DND-41 (cell line): ENCODE measurements at regions not wholly inside any gene's neighbourhood (a gene's known extent, or its start where the extent isn't known, plus 50 kb on each side); places are given as distances from the start of the nearest gene placed in this dataset.

ENCODE experiments used
- ATAC-seq: fragments of 200-7000 bp; cut with Tn5 transposase; 3 replicates; pipeline ENCODE4 v1.9.1; 2021; ENCODE audit warnings: low read depth; ENCODE audit not compliant: insufficient read depth
- DNase-seq: peaks from one replicate; pipeline ENCODE4 v3.0.0-alpha.2; 2020
- H2AFZ ChIP-seq: 2 replicates; pipeline ENCODE4 v1.6.0; 2012; ENCODE audit warnings: low read depth, low read length
- H3K27ac ChIP-seq: 2 replicates; pipeline ENCODE4 v1.5.1; 2012; ENCODE audit warnings: low read length, inconsistent platforms
- H3K27me3 ChIP-seq: fragments of 200-600 bp; sonication (generic); 2 replicates; pipeline ENCODE4 v1.6.0; 2012; ENCODE audit warnings: low read length, mild to moderate bottlenecking, inconsistent platforms; ENCODE audit not compliant: insufficient read depth, poor library complexity
- H3K36me3 ChIP-seq: 2 replicates; pipeline ENCODE4 v1.5.1; 2012; ENCODE audit warnings: low read length, inconsistent platforms; ENCODE audit not compliant: insufficient read depth
- H3K4me1 ChIP-seq: 2 replicates; pipeline ENCODE4 v1.5.1; 2012; ENCODE audit warnings: mild to moderate bottlenecking, low read length; ENCODE audit not compliant: insufficient read depth
- H3K4me2 ChIP-seq: 2 replicates; pipeline ENCODE4 v1.6.0; 2012; ENCODE audit warnings: mild to moderate bottlenecking, moderate library complexity, low read length, inconsistent platforms; ENCODE audit not compliant: insufficient read depth
- H3K4me3 ChIP-seq, 2 experiments: fragments of 200-600 bp in 1 of 2; shearing (Covaris generic) in 1 of 2; 2 replicates each; pipeline ENCODE4 v1.5.1; 2012 to 2016; ENCODE audit warnings: inconsistent platforms in 2 of 2, low read length in 2 of 2, mild to moderate bottlenecking in 2 of 2, low read depth in 1 of 2, moderate library complexity in 1 of 2
- H3K79me2 ChIP-seq: 2 replicates; pipeline ENCODE4 v1.6.0; 2012; ENCODE audit warnings: low read length, inconsistent platforms; ENCODE audit not compliant: insufficient read depth
- H3K9ac ChIP-seq: 2 replicates; pipeline ENCODE4 v1.6.0; 2012; ENCODE audit warnings: low read depth, mild to moderate bottlenecking, inconsistent platforms, low read length, moderate library complexity
- H3K9me3 ChIP-seq: 2 replicates; pipeline ENCODE4 v1.5.1; 2012; ENCODE audit warnings: low read length, moderate library complexity, mild to moderate bottlenecking, inconsistent platforms; ENCODE audit not compliant: insufficient read depth, severe bottlenecking
- H4K20me1 ChIP-seq: 2 replicates; pipeline ENCODE4 v1.6.0; 2012; ENCODE audit warnings: low read length; ENCODE audit not compliant: insufficient read depth
- EZH2 ChIP-seq: IDR thresholded peaks from 3 replicates; pipeline ENCODE4 v1.6.1; 2012; ENCODE audit warnings: borderline replicate concordance, low read depth, mild to moderate bottlenecking, moderate library complexity, low read length, inconsistent platforms; ENCODE audit not compliant: severe bottlenecking
- TF ChIP-seq, protein P1 (sequence below): IDR thresholded peaks from 2 replicates; pipeline ENCODE4 v1.5.1; 2012; ENCODE audit warnings: borderline replicate concordance, low read length, moderate library complexity, mild to moderate bottlenecking; ENCODE audit not compliant: poor library complexity, severe bottlenecking; ENCODE audit errors: extremely low read depth

DNA sequence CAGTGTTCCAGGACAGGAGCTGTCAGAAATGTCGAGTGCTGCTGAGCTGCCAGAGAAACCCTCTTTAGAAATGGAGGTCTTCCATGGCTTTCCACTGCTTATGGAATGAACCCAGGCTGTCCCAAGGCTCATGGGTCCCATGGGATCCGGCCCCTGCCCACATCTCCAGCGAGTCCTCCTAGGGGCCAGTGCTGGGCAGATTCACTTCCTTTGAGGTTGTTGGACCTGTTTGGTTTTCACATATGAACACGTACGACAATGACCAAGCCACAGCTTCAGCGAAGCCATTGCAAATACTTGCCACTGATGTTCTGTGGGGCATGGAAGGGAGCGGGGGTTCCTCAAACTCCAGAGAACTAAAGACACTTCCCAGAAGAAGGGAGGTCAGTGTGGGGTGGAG is 483.3 kb downstream of the TBC1D22A start:
- no peak for ATAC-seq
- no peak overlapping the region for H3K4me3 ChIP-seq
- no peak for TF ChIP-seq EZH2
- TF ChIP-seq, protein P1, sequence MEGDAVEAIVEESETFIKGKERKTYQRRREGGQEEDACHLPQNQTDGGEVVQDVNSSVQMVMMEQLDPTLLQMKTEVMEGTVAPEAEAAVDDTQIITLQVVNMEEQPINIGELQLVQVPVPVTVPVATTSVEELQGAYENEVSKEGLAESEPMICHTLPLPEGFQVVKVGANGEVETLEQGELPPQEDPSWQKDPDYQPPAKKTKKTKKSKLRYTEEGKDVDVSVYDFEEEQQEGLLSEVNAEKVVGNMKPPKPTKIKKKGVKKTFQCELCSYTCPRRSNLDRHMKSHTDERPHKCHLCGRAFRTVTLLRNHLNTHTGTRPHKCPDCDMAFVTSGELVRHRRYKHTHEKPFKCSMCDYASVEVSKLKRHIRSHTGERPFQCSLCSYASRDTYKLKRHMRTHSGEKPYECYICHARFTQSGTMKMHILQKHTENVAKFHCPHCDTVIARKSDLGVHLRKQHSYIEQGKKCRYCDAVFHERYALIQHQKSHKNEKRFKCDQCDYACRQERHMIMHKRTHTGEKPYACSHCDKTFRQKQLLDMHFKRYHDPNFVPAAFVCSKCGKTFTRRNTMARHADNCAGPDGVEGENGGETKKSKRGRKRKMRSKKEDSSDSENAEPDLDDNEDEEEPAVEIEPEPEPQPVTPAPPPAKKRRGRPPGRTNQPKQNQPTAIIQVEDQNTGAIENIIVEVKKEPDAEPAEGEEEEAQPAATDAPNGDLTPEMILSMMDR: no peak

DNA sequence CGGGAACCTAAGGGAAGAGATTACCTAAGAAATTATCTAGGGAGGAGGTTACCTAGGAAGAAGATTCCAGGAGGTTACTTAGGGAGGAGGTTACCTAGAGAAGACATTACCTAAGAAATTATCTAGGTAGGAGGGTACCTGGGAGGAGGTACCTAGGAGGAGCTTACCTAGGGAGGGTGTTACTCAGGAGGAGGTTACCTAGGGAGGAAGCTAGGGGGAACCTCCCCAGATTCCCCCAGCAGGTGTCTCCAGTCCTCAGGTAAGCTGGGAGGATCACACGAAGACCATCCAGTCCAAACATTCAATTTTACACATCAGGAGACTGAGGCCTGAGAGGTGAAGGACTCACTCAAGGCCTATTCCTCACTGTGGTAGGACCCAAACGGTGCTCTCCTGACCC is 482.8 kb downstream of the TBC1D22A start:
- Histone ChIP-seq H3K27me3 (peaks cover 7% of the 10 kb centered on the region), H3K4me3 (no peak overlapping the region), H3K9ac (no peak overlapping the region), H3K36me3 (no peaks in the 10 kb centered on the region), H3K27ac (no peak overlapping the region), H2AFZ (no peak overlapping the region), H4K20me1 (no peaks in the 10 kb centered on the region), H3K4me1 (no peaks in the 10 kb centered on the region), H3K4me2 (no peak overlapping the region), H3K79me2 (no peaks in the 10 kb centered on the region), H3K9me3 (no peaks in the 10 kb centered on the region)
- TF ChIP-seq EZH2: no peak
- TF ChIP-seq, protein P1: no peak
- ATAC-seq: no peak
- DNase-seq: no peak

More for the DNA sequence above, 483.3 kb downstream of the TBC1D22A start:
- no peak for DNase-seq
- no peaks in the 10 kb centered on the region for H4K20me1 ChIP-seq
- no peaks in the 10 kb centered on the region for H3K36me3 ChIP-seq
- no peak overlapping the region for H3K9ac ChIP-seq
- H3K27ac ChIP-seq: no peak overlapping the region
- no peak overlapping the region for H2AFZ ChIP-seq
- H3K9me3 ChIP-seq: no peaks in the 10 kb centered on the region
- H3K4me1 ChIP-seq: no peaks in the 10 kb centered on the region
- H3K4me2 ChIP-seq: no peak overlapping the region
- no peaks in the 10 kb centered on the region for H3K79me2 ChIP-seq
- H3K27me3 ChIP-seq: peaks cover 7% of the 10 kb centered on the region

DNA sequence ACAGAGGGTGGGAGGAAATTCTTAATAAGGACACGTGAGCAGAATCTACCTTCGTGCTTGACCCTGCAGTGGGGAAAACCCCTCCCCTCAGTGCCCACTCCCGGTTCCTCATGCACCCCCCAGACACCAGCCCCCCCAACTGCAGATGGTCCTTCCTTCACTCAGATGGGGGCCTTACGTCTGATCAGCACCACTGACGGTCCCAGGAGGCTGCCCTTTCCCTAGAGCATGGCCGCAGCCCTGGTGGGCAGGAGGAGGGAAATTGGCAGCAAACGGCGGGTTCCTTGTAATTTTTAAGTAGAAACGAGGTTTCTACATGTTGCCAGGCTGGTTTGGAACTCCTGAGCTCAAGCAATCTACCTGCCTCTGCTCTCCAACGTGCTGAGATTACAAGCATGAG is 477.7 kb downstream of the TBC1D22A start:
- no peak for TF ChIP-seq EZH2
- TF ChIP-seq, protein P1: no peak
- ATAC-seq (no peak), DNase-seq (no peak)
- Histone ChIP-seq H3K27me3 (peaks cover 9% of the 10 kb centered on the region), H3K79me2 (no peaks in the 10 kb centered on the region), H3K27ac (no peak overlapping the region), H4K20me1 (no peaks in the 10 kb centered on the region), H3K4me1 (no peaks in the 10 kb centered on the region), H3K36me3 (no peaks in the 10 kb centered on the region), H2AFZ (no peak overlapping the region), H3K9ac (no peak overlapping the region), H3K9me3 (no peaks in the 10 kb centered on the region), H3K4me3 (no peak overlapping the region), H3K4me2 (no peak overlapping the region)

DNA sequence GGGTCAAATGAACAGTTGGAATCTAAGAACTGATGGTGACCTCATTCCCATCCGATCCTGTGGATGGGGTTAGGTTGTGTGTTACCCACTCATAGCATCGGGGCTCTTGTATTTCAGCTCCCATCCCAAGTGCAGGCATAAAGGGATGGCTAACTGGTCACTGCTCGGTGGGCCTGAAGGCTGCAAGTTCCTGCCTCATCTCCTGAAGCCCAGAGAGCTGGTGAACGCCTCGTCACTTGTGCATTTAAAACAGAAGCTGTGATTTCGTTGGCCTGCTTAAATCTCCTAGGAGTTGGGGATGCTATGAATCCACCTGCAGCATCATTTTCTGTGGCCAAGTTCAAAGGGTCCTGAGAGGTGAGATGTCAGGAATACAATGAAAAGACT is 477.0 kb downstream of the TBC1D22A start:
- no peaks in the 10 kb centered on the region for H3K79me2 ChIP-seq
- no peaks in the 10 kb centered on the region for H3K9me3 ChIP-seq
- ATAC-seq (no peak), DNase-seq (no peak)
- H3K4me1 ChIP-seq: no peaks in the 10 kb centered on the region
- no peak overlapping the region for H3K4me3 ChIP-seq
- no peaks in the 10 kb centered on the region for H4K20me1 ChIP-seq
- H3K27me3 ChIP-seq: peaks cover 8% of the 10 kb centered on the region
- H3K9ac ChIP-seq: no peak overlapping the region
- H3K36me3 ChIP-seq: no peaks in the 10 kb centered on the region
- no peak overlapping the region for H2AFZ ChIP-seq
- H3K4me2 ChIP-seq: no peak overlapping the region
- no peak overlapping the region for H3K27ac ChIP-seq
- TF ChIP-seq EZH2: no peak
- TF ChIP-seq, protein P1: no peak
